NCI-H128 (cell line): ENCODE measurements at regions not wholly inside any gene's neighbourhood (a gene's known extent, or its start where the extent isn't known, plus 50 kb on each side); places are given as distances from the start of the nearest gene placed in this dataset.
"Not testable (repeated sequence)": the region's sequence is repeated elsewhere in the genome, so short reads cannot be mapped to it uniquely, and the experiment has no call there.

Experiments used
- DNase-seq: peaks from one replicate; lab custom pipeline; 2025; ENCODE audit not compliant: unreplicated experiment; lab: John Stamatoyannopoulos, UW

GRCh38 chr6:28836703-28837102 is 87.1 kb downstream of the TRIM27 start:
- DNase-seq: not testable (repeated sequence)

- peak; percentile 5 for DNase-seq
Measured at GRCh38 chr6:28838289-28838633, 85.5 kb downstream of the TRIM27 start.

GRCh38 chr6:28838634-28839442 is 84.9 kb downstream of the TRIM27 start:
- peak; percentile 34 for DNase-seq

- no peak for DNase-seq
Measured at GRCh38 chr6:28839443-28840120, 84.2 kb downstream of the TRIM27 start.

- no peak for DNase-seq
Measured at GRCh38 chr6:28841290-28841689, 82.5 kb downstream of the TRIM27 start.

- not testable (repeated sequence) for DNase-seq
Measured at GRCh38 chr6:28848756-28849155, 75.0 kb downstream of the TRIM27 start.
